K562 (cell line): ENCODE measurements at regions not wholly inside any gene's neighbourhood (a gene's known extent, or its start where the extent isn't known, plus 50 kb on each side); places are given as distances from the start of the nearest gene placed in this dataset.

Experiments used
- ATAC-seq: fragments of 200-7000 bp; cut with Tn5 transposase; 3 replicates; pipeline ENCODE4 v1.9.1; 2020; ENCODE audit warnings: moderate library complexity
- BruUV-seq: library from RNA; stranded (reverse); fragments of 400-500 nt; replicated peaks from 2 replicates; lab custom pipeline; 2021; lab: Mats Ljungman, UMichigan
- CTCF ChIA-PET: fragments of 300-600 bp; formaldehyde crosslinking; extraction: SDS; loops from one replicate; lab custom pipeline; 2021; ENCODE audit warnings: low intra/inter-chr PET ratio; lab: Yijun Ruan, JAX
- POLR2A ChIA-PET: fragments of 300-600, 350-650 bp; sonication (Branson Sonifier 250); formaldehyde crosslinking; extraction: SDS; loops from one replicate; lab custom pipeline; 2021; ENCODE audit warnings: antibody characterized with exemption, inconsistent platforms; lab: Yijun Ruan, JAX
- DNase-seq, 4 experiments: peaks; one replicate each; pipeline versions ENCODE4 v3.0.0 to v3.0.0-alpha.2; 2011 to 2018; ENCODE audit warnings: low spot score in 3 of 4, mixed read lengths in 3 of 4; ENCODE audit errors: extremely low read depth in 1 of 4
- FAIRE-seq: peaks from 2 replicates; lab custom pipeline; 2011; peaks lifted over from hg19 to GRCh38; lab: Jason Lieb, UNC
- H2AFZ ChIP-seq: 2 replicates; pipeline ENCODE4 v1.6.0; 2011; ENCODE audit warnings: low read depth, low read length, control low read depth, inconsistent platforms
- H3K27ac ChIP-seq: fragments of 200-600 bp; 3 replicates; pipeline ENCODE4 v1.8.0; 2011; ENCODE audit warnings: low read depth, mild to moderate bottlenecking, control low read depth, inconsistent platforms, low read length, moderate library complexity, mixed read lengths; ENCODE audit errors: extremely low read depth
- H3K27me3 ChIP-seq, 2 experiments: fragments of 300-600 bp in 1 of 2; 2 replicates in 1 of 2; 3 replicates in 1 of 2; pipeline versions ENCODE4 v1.6.0 to v1.8.0; 2011; ENCODE audit warnings: inconsistent platforms in 2 of 2, low read length in 2 of 2, mild to moderate bottlenecking in 1 of 2, mixed read lengths in 1 of 2, moderate library complexity in 1 of 2; ENCODE audit not compliant: control insufficient read depth in 2 of 2, insufficient read depth in 2 of 2
- H3K36me3 ChIP-seq: fragments of 300-600 bp; 3 replicates; pipeline ENCODE4 v1.8.0; 2011; ENCODE audit warnings: mild to moderate bottlenecking, low read length, inconsistent platforms; ENCODE audit not compliant: control insufficient read depth, insufficient read depth
- H3K4me1 ChIP-seq, 2 experiments: fragments of 200-600 bp in 1 of 2; replicated peaks in 1 of 2; 2 replicates in 1 of 2; 3 replicates in 1 of 2; pipeline versions ENCODE4 v1.5.1 to v1.8.0; 2011; ENCODE audit warnings: inconsistent platforms in 2 of 2, low read length in 2 of 2, mild to moderate bottlenecking in 1 of 2, mixed read lengths in 1 of 2, moderate library complexity in 1 of 2; ENCODE audit not compliant: control insufficient read depth in 2 of 2, insufficient read depth in 2 of 2
- H3K4me2 ChIP-seq: 2 replicates; pipeline ENCODE4 v1.6.1; 2011; ENCODE audit warnings: low read length, control low read depth, inconsistent platforms, mixed read lengths; ENCODE audit not compliant: insufficient read depth
- H3K4me3 ChIP-seq: fragments of 200-600 bp; sonication (generic), shearing (Covaris generic); 2 replicates; pipeline ENCODE4 v1.5.1; 2016; ENCODE audit warnings: control low read depth, inconsistent platforms
- H3K79me2 ChIP-seq: fragments of 200-600 bp; 3 replicates; pipeline ENCODE4 v1.8.0; 2011; ENCODE audit warnings: low read length, inconsistent platforms; ENCODE audit not compliant: control insufficient read depth, insufficient read depth
- H3K9ac ChIP-seq, 2 experiments: 2 replicates each; pipeline versions ENCODE4 v1.6.0 to v1.6.1; 2011; ENCODE audit warnings: low read depth in 2 of 2, low read length in 2 of 2, control low read depth in 1 of 2, inconsistent platforms in 1 of 2, mild to moderate bottlenecking in 1 of 2, mixed read lengths in 1 of 2; ENCODE audit not compliant: insufficient read depth in 1 of 2
- H3K9me1 ChIP-seq: one replicate; pipeline ENCODE4 v1.6.0; 2011; ENCODE audit warnings: inconsistent platforms, mild to moderate bottlenecking, low read length, moderate library complexity; ENCODE audit not compliant: control insufficient read depth, insufficient read depth
- H3K9me3 ChIP-seq: replicated peaks from 2 replicates; pipeline ENCODE4 v1.5.1; 2011; ENCODE audit warnings: low read depth, low read length, inconsistent platforms; ENCODE audit not compliant: control insufficient read depth, insufficient read depth
- H4K20me1 ChIP-seq: replicated peaks from 2 replicates; pipeline ENCODE4 v1.6.1; 2011; ENCODE audit warnings: low read length, inconsistent platforms, mixed read lengths; ENCODE audit not compliant: control insufficient read depth, insufficient read depth
- BRCA1 ChIP-seq, 2 experiments: fragments of 450-650 bp in 1 of 2; sonication (generic) in 1 of 2; formaldehyde crosslinking in 1 of 2; IDR thresholded peaks; 2 replicates each; pipeline versions ENCODE4 v1.5.0 to v1.6.1; 2017 to 2020; ENCODE audit warnings: mild to moderate bottlenecking in 1 of 2, missing genetic modification reagents in 1 of 2
- CBX5 ChIP-seq: IDR thresholded peaks from 2 replicates; pipeline ENCODE4 v1.6.1; 2014; ENCODE audit warnings: low read depth, borderline replicate concordance
- ELK3 ChIP-seq: fragments of 450-650 bp; formaldehyde crosslinking; IDR thresholded peaks from 2 replicates; pipeline ENCODE4 v1.4.0; 2020; ENCODE audit warnings: mild to moderate bottlenecking
- MCM5 ChIP-seq: fragments of 450-650 bp; IDR thresholded peaks from 2 replicates; pipeline ENCODE4 v1.6.1; 2016; ENCODE audit warnings: low read depth
- PRPF4 ChIP-seq: fragments of 200-400 bp; formaldehyde crosslinking; IDR thresholded peaks from one replicate; pipeline ENCODE4 v1.6.1; 2017; ENCODE audit warnings: low read length, low read depth, mild to moderate bottlenecking; ENCODE audit not compliant: insufficient read depth, poor library complexity, severe bottlenecking
- SLC30A9 ChIP-seq: fragments of 250-450 bp; sonication (Bioruptor Pico); IDR thresholded peaks from 2 replicates; pipeline ENCODE4 v1.8.0; 2022; ENCODE audit warnings: mild to moderate bottlenecking, moderate library complexity
- SRSF7 ChIP-seq: fragments of 200-400 bp; formaldehyde crosslinking; optimal IDR thresholded peaks from 2 replicates; pipeline ENCODE3; 2017; ENCODE audit warnings: mild to moderate bottlenecking, low read depth, low read length
- SRSF9 ChIP-seq: fragments of 200-400 bp; formaldehyde crosslinking; IDR thresholded peaks from 2 replicates; pipeline ENCODE4 v1.6.1; 2017; ENCODE audit warnings: low read depth, low read length, borderline replicate concordance
- XRCC4 ChIP-seq: IDR thresholded peaks from one replicate; pipeline ENCODE4 v1.6.1; 2011; ENCODE audit not compliant: insufficient read depth, insufficient read length; ENCODE audit errors: extremely low read depth
- ZNF133 ChIP-seq: fragments of 250-450 bp; sonication (Bioruptor Pico); IDR thresholded peaks from 2 replicates; pipeline ENCODE4 v1.4.0; 2020; ENCODE audit warnings: mild to moderate bottlenecking
- ZNF140 ChIP-seq: fragments of 250-450 bp; sonication (Bioruptor Pico); IDR thresholded peaks from 2 replicates; pipeline ENCODE4 v1.8.0; 2021; ENCODE audit warnings: moderate library complexity, mild to moderate bottlenecking, inconsistent platforms
- ZNF184 ChIP-seq: sonication (generic); formaldehyde crosslinking; IDR thresholded peaks from 2 replicates; pipeline ENCODE4 v1.5.0; 2020; ENCODE audit warnings: missing genetic modification reagents
- ZNF280A ChIP-seq: fragments of 450-650 bp; IDR thresholded peaks from 2 replicates; pipeline ENCODE4 v1.6.1; 2018; ENCODE audit warnings: mild to moderate bottlenecking, low read depth; ENCODE audit not compliant: partially characterized antibody
- ZNF551 ChIP-seq: fragments of 250-450 bp; sonication (Bioruptor Pico); IDR thresholded peaks from 2 replicates; pipeline ENCODE4 v1.5.0; 2021; ENCODE audit warnings: mild to moderate bottlenecking, moderate library complexity
- WGBS: fragments of 100-300 bp; shearing (Covaris generic); methylation state at CpG from one replicate; pipeline ENCODE4 v1.1.6; 2016; ENCODE audit warnings: low coverage, mixed read lengths; ENCODE audit not compliant: insufficient coverage; ENCODE audit errors: missing lambda C conversion rate; 5-methylcytosine and 5-hydroxymethylcytosine counted together
- in situ Hi-C: fragments of 300-500 bp; cut with MboI; formaldehyde crosslinking; loops from 4 replicates; pipeline ENCODE4 v1.15.0; 2018; ENCODE audit warnings: inconsistent platforms, mixed read lengths
- intact Hi-C: fragments of 100-400 bp; cut with micrococcal nuclease; formaldehyde crosslinking; loops from 2 replicates; pipeline ENCODE4 v1.14.2; 2022
- TF ChIP-seq, protein P1 (sequence below): fragments of 250-450 bp; sonication (Bioruptor Pico); IDR thresholded peaks from 2 replicates; pipeline ENCODE4 v1.8.0; 2021; ENCODE audit warnings: mild to moderate bottlenecking, moderate library complexity
- TF ChIP-seq, protein P2 (sequence below): fragments of 250-450 bp; sonication (Bioruptor Pico); IDR thresholded peaks from 2 replicates; pipeline ENCODE4 v1.5.1; 2021; ENCODE audit warnings: mild to moderate bottlenecking

GRCh38 chr5:67287510-67288268, 91.1 kb upstream of the CD180 start (continued):
- TF ChIP-seq, protein P1, sequence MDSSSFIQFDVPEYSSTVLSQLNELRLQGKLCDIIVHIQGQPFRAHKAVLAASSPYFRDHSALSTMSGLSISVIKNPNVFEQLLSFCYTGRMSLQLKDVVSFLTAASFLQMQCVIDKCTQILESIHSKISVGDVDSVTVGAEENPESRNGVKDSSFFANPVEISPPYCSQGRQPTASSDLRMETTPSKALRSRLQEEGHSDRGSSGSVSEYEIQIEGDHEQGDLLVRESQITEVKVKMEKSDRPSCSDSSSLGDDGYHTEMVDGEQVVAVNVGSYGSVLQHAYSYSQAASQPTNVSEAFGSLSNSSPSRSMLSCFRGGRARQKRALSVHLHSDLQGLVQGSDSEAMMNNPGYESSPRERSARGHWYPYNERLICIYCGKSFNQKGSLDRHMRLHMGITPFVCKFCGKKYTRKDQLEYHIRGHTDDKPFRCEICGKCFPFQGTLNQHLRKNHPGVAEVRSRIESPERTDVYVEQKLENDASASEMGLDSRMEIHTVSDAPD (CRISPR knock-in tag) = no peak
- no peak for TF ChIP-seq PRPF4

GRCh38 chr5:67286006-67286405, 89.4 kb upstream of the CD180 start:
- Histone ChIP-seq H3K27ac (no peak overlapping the region), H3K27me3 (no peaks in the 10 kb centered on the region), H4K20me1 (no peaks in the 10 kb centered on the region), H3K9me3 (no peaks in the 10 kb centered on the region), H3K4me2 (no peak overlapping the region), H3K9ac (no peak overlapping the region), H3K4me1 (no peaks in the 10 kb centered on the region), H2AFZ (no peak overlapping the region), H3K9me1 (no peaks in the 10 kb centered on the region), H3K36me3 (no peaks in the 10 kb centered on the region), H3K79me2 (no peaks in the 10 kb centered on the region), H3K4me3 (no peak overlapping the region)
- no TSS peak for BruUV-seq
- FAIRE-seq (no peak), DNase-seq (no peak), ATAC-seq (no peak)
- ChIA-PET POLR2A (no interaction called here), CTCF (no interaction called here)
- in situ Hi-C loops (no loop called here), intact Hi-C loops (no loop called here)
- 3% methylated on average over 4 of the region's 4 CpGs for WGBS
- TF ChIP-seq ZNF280A = no peak
- TF ChIP-seq SRSF7 = no peak
- TF ChIP-seq ZNF133 = no peak
- no peak for TF ChIP-seq SRSF9
- TF ChIP-seq MCM5 = no peak
- no peak for TF ChIP-seq XRCC4
- no peak for TF ChIP-seq ZNF551
- TF ChIP-seq ZNF140 (CRISPR knock-in tag) = no peak
- TF ChIP-seq ELK3 (CRISPR knock-in tag) = no peak
- no peak for TF ChIP-seq ZNF184 (CRISPR knock-in tag)
- TF ChIP-seq BRCA1 (IDR thresholded peaks at IDR 0.05) = no peak
- TF ChIP-seq BRCA1 (CRISPR knock-in tag; IDR thresholded peaks at IDR 0.05) = no peak
- TF ChIP-seq, protein P2, sequence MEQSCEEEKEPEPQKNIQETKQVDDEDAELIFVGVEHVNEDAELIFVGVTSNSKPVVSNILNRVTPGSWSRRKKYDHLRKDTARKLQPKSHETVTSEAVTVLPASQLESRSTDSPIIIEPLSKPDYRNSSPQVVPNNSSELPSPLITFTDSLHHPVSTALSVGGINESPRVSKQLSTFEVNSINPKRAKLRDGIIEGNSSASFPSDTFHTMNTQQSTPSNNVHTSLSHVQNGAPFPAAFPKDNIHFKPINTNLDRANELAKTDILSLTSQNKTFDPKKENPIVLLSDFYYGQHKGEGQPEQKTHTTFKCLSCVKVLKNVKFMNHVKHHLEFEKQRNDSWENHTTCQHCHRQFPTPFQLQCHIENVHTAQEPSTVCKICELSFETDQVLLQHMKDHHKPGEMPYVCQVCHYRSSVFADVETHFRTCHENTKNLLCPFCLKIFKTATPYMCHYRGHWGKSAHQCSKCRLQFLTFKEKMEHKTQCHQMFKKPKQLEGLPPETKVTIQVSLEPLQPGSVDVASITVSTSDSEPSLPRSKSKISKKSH (CRISPR knock-in tag) = no peak
- TF ChIP-seq SLC30A9 = no peak
- no peak for TF ChIP-seq CBX5
